LHCN-M2 (cell line): ENCODE measurements at regions not wholly inside any gene's neighbourhood (a gene's known extent, or its start where the extent isn't known, plus 50 kb on each side); places are given as distances from the start of the nearest gene placed in this dataset.
"Not testable (repeated sequence)": the region's sequence is repeated elsewhere in the genome, so short reads cannot be mapped to it uniquely, and the experiment has no call there.

Experiments used
- DNase-seq: peaks from one replicate; pipeline ENCODE4 v3.0.0-alpha.2; 2012; ENCODE audit warnings: low read depth

DNA sequence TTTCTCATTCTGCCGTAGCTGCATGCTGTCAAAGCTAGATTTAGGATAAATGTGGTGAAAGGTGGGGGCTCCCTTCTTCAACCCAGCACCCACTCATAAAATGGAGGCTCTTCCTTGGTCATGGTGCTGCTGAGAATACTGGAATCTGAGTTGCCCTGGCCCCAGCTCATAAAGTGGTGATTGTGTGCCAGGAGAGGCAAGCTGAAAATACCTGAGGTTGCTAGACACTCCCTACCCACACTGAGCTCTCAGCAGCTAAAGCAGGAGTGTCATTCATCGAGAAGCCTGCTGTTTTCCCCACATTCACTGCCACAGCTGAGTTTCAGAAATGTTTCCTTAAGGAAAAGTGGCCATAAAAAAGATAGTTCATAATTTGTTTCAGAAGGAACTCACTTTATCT is 297.1 kb upstream of the RBMS1 start:
- no peak for DNase-seq

DNA sequence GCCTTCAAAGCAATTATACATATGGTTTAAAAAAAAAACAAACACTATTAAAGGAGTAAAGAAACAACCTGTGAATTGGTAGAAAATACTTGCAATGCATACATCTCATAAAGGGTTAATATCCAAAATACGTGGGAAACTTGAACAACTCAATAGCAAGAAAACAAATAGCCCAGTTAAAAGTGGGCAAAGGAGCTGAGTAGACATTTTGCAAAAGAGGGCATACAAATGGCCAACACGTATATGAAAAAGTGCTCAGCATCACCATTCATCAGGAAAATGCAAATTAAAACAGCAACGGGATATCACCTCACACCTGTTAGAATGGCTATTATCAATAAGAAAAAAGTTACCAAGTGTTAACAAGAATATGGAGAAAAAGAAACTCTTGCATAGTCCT is 298.3 kb upstream of the RBMS1 start:
- DNase-seq = no peak

DNA sequence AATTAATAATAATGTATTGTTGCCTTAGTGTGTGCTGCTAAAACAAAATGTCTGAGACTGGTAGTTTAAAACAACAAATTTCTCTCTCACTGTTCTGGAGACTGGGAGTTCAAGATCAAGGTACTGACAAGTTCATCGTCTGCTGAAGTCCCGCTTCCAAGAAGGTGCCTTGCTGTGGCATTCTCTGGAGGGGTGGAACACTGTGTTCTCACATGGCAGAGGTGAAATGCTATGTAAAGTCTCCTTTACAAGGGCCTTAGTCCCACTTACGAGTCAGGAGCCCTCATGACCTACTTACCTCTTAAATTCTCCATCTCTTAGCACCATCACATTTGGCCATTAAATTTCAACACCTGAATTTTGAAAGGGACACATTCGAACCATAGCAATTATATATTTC is 299.2 kb upstream of the RBMS1 start:
- no peak for DNase-seq

DNA sequence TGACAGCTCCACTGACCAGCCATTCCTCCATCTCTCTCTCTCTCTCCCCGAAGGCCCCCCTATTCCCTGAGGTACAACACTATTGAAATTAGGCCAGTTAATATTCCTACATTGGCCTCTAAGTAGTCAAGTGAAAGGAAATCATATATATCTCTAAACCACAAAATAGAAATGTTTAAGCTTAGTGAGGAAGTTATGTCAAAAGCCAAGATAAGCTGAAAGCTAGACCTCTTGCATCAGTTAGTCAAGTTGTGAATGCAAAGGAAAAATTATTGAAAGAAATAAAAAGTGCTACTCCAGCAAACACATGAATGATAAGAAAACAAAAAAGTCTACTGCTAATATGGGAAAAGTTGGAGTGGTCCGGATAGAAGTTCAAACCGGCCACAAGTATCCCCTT is 301.3 kb upstream of the RBMS1 start:
- no peak for DNase-seq

DNA sequence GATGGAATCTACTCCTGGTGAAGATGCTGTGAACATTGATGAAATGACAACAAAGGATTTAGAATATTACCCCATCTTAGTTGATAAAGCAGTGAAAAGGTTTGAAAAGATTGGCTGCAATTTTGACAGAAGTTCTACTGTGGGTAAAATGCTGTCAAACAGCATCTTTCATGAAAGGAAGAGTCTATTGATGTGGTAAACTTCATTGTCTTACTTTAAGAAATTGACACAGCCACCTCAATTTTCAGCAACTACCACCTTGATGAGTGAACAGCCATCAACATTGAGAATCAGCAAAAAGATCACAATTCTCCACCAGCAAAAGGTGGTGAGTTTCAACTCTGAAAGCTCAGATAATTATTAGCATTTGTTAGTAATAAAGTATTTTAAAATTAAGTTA is 310.3 kb upstream of the RBMS1 start:
- no peak for DNase-seq

DNA sequence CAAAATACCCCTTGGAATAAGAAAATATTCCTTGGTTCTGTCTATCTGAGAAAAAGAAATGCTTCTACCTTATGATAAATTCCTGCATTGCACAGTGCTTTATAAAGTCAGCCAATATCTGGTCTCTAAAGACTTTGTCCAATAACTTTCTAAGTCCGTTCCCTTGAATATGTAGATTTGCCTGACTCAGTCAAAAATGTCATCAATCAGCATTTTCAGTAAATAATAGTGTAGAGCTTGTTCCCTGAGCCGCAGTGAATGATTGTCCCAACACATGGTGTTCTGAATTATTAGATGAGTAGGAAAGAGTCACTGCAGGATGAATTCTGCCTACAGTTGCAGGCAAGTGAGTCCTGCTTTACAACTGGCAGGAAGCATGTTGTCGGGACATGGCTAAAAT is 316.8 kb upstream of the RBMS1 start:
- no peak for DNase-seq

DNA sequence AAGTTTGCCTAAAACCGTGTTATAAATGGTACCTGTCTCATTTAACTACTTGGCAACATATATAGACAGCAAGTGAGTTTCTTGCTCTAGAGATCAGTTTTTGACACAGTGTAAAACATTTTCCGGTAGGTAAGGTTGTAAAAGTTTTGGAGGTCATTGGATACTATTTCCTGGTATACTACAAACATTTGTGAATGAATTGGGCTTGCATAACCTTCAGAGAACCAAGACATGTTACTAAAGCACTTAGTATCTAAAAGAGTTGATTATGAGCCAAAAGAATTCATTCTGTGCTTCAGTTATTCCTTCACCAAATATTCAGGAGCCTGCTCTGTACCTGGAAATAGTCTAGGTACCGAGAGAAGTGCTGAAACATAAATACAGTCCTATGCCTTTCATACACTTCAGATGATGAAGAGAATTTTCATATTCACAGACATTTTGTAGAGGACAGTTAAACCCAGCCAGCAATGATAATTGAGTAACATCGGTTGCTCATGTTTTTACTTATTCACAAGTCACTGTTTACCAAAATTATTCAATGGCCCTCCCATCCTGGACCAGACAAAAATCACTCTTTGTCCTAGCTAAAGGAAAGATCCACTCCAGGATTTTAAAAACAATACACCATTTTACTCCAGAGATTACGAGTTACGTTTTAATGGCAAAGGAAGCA is 319.4 kb upstream of the RBMS1 start:
- DNase-seq = no peak

DNA sequence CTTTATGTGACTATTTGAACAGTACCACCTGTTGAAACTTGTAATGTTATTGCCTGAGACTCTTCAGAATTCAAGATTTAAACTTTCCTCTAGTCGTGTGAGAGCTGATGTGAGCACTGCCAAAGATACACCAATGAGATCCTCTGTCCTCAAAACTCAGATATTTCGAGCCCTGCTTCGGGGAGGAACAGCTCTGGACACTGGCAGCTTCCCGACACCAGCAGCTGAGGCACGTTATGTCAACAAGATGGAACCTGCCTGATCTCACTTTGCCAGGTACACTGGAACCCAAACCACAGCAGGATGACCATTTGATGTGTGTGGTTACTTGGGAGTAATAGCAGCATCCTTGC is 319.9 kb upstream of the RBMS1 start:
- no peak for DNase-seq

DNA sequence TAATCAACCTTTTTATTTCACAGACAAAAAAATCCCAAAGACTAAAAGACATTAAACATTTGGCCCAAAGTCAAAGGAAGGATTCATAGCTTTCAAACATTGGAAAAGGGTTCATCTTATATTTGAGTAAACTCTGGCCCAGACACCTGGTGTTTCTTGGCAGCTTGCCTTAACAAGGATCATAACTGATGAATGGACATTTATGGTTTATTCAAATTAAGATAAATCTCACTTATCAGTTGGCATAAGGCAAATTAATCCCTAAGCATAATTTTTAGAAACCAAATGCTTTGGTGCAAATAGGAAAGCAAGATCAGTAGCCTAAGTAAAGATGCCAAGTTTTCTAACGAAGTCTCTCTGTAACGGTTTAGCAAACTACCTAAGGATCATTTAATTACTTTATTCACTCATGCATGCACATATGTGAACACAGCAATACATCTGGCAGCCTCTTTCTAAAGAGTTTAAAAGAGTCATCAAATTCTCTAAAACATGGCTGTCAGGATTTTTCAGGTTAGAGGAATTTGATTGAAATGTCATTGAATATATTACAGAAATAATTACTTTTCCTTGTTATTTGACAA is 323.4 kb upstream of the RBMS1 start:
- DNase-seq = no peak

DNA sequence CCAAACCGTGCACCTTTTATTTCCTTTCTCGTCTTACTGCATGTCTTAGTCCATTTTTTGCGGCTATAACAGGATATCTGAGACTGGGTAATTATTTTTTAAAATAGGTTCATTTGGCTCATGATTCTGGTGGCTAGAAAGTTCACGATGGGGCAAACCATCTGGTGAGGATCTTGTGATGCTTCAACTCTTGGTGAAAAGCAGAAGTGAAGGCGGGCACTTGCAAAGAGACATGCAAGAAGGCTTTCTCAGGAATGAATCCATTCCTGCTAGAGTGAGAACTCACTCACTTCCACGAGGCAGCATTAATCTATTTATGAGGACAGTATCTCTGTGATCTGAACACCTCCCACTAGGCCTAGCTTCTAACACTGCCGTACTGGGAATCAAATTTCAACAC is 327.1 kb upstream of the RBMS1 start:
- DNase-seq = no peak

DNA sequence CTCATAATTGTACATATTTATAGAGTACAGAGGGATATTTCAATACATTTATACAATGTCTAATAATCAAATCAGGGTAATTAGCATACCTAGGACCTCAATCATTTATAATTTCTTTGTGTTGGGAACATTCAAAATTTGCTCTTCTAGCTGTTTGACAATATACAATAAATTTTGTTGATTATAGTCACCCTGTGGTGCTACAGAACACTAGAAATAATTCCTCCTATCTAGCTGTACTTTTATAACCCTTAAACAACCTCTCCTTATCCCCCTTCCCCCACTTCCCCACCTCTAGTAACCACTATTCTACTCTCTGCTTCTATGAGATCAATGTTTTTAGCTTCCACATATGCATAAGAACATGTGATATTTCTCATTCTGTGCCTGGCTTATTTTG is 328.4 kb upstream of the RBMS1 start:
- no peak for DNase-seq

DNA sequence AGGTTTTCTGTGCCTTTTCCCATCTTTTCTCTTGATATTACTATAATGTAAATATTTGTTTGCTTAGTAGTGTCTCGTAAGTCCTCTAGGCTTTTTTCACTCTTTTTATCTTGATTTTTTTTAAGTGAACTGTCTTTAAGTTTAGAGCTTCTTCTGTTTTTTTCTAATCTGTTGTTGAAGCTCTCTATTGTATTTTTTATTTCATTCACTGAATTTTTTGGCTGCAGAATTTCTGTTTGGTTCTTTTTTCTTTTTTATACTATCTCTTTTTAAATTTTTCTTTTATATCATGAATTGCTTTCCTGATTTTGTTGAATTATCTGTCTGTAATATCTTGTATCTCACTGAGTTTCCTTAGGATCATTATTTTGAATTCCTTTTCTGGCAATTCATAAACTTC is 331.8 kb upstream of the RBMS1 start:
- no peak for DNase-seq

DNA sequence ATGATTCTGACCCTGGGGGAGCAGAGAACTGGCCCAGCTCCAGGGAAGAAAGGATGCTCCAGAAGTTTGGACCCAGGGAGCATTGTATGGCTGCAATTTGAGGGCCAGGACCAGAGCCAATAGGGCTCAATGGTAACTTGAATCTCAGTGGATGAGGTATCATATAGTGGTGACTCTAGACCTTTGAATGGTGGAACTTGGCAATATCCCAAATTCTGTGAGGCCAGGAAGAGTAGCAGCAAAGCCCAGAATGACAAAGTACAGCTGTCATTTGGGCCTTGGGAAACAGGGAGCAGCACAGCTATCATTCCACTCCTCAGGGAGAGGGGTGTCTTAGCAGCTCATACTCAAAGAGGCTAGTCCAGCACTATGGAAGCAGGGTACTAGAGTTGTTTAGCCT is 332.9 kb upstream of the RBMS1 start:
- no peak for DNase-seq

DNA sequence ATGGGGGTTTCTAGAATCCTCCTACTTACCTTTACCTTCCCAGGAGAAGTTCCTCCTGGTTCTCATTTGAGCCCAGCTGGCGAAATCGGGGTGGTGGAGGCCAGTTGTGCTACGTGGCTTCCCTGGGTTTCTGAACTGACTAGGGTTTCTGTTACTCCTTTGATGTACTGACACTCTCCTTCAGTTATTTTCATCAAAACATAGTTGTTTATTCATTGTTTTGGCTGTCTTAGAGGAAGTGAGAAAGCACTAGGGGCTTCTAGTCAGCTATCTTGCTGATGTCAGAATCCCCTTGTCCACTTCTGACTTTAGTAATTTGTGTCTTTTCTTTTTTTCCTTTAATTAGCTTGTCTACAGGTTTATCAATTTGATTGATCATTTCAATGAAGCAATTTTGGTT is 332.2 kb upstream of the TANK start:
- no peak for DNase-seq

DNA sequence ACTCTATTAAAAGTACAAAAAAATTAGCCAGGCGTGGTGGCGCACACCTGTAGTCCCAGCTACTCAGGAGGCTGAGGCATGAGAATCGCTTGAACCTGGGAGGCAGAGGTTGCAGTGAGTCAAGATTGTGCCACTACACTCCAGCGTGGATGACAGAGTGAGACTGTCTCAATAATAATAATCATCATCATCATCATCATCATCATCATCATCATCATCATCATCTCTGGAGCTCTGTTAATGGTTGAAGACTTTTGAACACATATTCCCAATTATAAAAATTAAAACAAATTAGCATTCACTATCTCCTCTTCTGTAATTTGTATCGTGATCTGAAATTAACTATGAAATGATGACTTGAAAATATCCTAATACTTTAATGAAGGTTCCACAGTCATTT is 327.8 kb upstream of the TANK start:
- DNase-seq = not testable (repeated sequence)

DNA sequence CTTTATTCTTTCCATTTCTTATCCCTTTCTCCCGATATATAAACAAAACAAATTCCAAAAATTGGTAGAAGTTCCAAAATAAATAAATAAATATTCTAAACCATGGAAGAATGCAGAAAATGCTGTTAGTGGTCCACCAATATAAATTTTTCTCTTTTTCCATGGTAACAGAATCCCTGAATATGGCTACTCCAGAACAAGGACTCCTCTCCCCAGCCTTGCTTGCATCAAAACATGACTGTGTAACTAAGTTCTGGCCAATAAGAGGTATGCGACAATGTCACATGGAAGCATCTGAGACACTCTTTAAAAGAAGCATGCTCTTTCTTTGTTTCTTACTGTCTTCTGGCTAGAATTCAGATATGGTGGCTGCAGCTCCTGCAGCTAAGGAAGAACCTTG is 325.1 kb upstream of the TANK start:
- DNase-seq = no peak

DNA sequence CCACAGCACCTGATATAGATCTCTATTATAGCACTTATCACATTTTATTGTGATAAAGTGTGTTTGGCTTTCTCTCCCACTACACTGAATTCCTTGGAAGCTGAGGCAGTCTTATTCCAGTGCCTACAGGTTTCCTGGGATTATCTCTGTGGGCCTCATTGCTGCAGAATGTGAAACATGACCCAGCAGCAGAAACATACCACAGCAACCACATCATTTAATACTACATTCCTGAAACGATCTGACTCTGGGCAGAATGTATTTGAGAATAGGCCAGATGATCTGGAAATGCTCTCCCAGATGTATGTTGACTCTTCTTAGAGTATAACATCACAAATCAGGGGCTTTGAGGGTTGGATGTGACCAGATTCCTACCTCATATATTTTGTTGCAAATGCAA is 323.5 kb upstream of the TANK start:
- peak; percentile 95 for DNase-seq

DNA sequence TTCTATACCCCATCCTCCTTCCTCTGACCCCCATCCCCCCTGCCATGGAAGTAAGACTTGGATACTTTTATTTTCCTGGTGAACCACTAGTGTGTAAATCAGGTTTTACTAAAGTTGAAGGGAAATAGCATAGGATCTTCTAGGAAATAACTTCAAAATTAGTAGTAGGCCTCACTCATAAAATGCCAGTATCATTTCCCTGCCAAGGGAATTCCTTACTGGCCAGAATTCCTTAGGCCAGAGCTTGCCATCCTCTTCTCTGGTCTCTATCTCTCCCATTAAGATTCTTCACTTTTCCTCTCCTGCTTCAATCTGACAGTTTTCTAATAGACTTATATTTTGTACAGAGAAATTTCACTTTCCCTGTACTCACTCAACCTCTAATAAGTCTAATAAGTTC is 322.8 kb upstream of the TANK start:
- no peak for DNase-seq

DNA sequence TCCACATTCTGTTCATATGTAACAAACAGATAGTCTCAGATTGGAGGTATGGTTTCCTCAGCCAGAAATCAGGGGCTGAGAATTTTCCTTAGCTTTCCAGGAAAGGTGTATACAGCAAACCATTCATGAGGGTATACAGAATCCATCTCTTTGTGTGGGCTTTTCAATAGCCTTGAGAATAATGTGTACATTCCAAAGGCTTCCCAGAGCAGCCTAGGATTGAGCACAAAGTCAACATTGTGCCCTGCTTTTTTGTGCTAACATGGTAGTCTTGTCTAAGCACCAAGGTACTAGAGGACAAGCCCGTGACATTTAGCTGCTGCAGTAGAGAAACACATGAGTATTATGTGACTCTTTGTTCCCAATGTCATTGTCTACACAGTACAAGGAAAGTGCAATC is 322.1 kb upstream of the TANK start:
- DNase-seq = no peak

DNA sequence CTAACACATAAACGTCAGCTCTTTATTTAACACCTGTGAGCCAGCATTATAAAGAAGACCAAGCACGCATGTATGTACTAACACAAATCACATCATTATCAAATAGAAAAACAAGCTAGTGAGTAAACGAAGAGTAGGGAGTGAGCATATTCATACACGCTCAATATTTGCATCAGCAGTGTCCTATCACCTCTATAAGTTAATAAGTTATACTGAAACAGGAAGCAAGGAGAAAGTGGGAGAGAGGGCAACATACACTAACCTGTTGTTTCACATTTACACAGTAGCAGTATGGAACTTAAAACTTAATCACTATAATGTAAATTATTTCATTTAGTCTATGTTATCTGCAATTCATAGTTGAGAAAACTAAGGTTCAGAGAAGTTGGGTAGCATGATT is 321.5 kb upstream of the TANK start:
- no peak for DNase-seq

DNA sequence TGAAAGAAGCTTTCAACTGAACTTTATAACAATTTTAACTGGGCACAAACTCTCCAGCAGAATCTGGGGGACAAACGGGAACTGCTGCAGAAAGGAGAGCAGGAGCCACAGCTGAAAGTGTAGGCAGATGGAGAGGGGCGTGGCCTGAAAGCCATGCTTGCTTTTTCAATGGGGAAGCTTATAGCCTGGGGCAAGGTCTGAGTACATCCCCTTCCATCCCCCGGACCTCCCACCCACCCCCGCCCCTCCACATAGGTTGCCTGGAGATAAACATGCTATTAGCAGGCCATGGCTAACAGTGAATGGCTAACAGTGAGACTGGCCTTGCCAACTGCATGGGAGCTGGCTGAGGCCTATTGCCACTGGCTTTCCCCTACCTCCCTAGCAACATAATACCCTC is 317.9 kb upstream of the TANK start:
- no peak for DNase-seq

DNA sequence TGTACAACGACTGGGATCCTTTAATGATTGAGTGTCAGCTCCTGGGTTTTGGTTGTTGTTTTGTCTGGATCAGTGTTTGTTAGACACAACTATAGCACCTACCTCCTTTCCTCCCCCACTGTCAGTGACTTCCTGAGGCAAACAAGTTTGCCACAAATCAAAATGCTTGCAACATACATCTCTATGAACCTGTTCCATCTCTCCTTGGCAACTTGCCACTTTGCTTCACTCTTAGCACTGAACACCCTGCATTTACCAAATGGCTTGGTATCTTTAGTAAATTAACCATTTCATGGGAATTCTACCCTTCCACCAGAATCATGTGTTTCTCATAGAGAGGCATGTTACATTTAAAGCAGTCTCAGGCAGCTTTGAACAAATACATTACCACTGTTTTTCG is 301.1 kb upstream of the TANK start:
- DNase-seq = peak; percentile 13

DNA sequence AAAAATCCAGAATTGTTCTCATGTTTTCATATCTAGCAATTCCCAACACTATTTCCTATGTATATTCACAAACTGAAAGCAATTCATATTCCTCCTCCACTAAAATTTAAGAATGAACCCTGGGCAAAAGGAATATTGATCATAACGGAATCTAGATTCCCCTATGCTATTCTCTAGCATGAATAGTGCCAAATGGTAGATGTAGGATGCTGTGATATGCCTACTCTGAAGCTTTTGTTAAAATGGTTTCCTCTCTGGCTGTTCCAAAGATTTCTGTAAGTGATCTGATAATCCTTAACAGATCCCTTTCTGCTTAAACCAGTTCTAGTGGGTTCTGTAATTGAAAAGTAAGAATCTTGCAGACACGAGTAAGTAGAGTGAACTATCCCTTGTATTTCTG is 298.0 kb upstream of the TANK start:
- DNase-seq = no peak

DNA sequence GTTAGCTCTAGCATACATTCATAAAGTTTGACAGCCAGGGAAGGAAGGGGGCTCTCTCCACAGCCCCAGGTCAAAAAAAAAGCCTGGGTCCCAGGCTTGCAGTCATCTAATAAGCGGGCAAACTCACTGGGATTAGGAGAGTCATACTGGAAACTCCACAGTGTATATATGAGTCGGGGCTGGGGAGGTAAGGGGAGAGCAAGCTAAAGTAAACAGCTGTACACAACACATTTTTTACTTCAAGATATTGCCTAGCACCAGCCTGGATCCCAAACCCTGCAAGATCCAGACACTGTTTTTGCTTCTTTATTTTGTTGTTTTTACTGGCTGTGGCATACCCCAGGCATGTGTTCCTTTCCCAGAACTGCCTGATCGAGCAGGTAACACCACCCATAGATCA is 291.3 kb upstream of the TANK start:
- peak; percentile 64 for DNase-seq
